Stimulated activated CD8-positive, alpha-beta memory T cell treated with anti-CD3 and anti-CD28 coated beads, Interleukin-12 subunit alpha, Interleukin-12 subunit beta, amount 100 ng/mL, for 1 hour (primary cell): ENCODE measurements at regions not wholly inside any gene's neighbourhood (a gene's known extent, or its start where the extent isn't known, plus 50 kb on each side); places are given as distances from the start of the nearest gene placed in this dataset.

Experiments
- DNase-seq: peaks from one replicate; pipeline ENCODE4 v3.0.0-alpha.2; 2020; ENCODE audit warnings: low read depth

DNA sequence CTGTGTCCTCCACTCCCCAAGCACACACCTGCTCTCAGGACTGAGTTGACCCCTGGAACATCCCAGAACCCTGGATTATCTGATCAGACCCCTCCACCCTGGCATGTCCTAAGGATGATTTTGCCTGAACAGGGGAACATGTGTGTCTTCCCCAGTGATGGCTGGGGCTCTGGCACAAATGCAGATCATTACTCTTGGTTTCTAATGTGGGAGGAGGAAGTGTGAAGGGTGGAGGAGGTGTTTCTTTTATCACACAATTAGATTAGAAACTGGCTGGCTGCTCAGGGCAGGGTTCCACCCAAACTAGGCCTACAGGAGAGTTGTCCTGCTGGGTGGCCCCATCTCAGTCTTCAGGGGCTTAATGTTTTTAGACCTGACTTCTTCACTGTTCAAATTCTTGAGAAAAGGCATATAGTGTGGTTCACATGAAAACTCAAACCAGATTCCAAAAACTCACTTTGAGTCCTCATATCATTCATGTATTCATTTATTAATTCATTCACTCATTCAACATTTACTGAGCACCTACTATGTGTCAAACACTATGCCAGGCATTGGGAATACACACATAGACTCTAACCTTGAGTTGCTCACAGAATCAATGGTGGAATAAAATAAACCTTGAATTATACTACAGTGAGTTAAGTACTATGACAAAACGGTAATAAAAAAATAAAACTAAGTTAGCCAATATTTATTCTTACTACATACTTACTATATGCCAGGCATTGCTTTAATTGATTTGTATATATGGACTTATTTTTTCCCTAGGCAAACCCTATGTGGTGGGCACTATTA, 221.8 kb upstream of the JUN start:
- DNase-seq: no peak

DNA sequence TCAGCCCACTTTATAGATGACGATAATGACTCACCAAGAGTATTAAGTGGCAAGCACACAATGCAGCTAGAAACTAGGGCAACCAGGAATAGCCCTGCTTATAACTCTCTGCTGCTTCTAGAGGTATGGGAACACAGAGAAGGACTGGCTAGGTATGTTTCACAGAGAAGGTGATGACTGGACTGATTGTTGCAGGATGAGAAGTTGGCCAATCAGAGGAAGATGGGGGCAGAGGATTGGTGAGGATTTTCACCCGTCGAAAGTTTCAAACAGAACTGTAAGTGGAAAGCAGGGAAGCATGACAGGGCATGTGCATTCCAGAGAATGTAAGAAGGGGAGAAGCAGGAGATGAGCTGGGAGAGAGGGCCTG, 222.4 kb upstream of the JUN start:
- no peak for DNase-seq

DNA sequence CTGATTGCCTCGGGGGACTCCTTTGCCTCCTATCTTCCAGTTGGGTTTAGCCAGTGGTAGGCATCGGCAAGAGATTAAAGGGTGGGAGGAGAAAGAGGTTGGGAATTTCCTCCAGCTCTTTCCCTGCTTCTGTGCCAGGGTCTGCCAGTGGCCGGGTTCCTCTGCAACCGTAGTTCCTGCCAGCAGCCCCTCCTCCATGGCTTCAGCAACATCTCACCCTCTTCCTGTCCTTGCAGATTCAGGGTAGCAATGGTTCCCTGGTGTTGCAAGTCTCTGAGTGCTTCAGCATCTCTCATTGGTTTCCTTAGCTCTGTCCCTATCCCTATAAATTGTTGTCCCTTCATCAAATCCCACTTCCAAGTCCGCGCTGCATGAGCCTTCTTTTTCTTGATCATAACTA, 223.1 kb upstream of the JUN start:
- no peak for DNase-seq

DNA sequence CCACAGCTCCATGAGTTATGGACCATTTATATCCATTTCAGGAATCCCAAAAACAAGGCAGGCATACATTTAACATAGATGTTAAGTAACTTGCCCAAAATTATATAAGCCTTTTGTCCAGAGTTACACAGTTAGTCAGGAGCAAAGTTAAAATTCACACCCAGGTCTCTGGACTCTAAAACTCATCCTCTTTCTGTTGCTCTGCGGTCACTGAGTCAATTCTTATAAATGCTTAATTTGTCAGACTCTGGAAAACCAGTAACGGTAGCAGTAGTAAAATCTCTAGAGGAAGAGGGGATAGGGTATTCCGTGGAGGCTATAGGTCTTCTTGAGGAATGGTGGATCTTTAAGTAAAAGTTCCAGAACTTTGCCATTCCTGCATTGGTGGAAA, 223.6 kb upstream of the JUN start:
- DNase-seq: no peak

DNA sequence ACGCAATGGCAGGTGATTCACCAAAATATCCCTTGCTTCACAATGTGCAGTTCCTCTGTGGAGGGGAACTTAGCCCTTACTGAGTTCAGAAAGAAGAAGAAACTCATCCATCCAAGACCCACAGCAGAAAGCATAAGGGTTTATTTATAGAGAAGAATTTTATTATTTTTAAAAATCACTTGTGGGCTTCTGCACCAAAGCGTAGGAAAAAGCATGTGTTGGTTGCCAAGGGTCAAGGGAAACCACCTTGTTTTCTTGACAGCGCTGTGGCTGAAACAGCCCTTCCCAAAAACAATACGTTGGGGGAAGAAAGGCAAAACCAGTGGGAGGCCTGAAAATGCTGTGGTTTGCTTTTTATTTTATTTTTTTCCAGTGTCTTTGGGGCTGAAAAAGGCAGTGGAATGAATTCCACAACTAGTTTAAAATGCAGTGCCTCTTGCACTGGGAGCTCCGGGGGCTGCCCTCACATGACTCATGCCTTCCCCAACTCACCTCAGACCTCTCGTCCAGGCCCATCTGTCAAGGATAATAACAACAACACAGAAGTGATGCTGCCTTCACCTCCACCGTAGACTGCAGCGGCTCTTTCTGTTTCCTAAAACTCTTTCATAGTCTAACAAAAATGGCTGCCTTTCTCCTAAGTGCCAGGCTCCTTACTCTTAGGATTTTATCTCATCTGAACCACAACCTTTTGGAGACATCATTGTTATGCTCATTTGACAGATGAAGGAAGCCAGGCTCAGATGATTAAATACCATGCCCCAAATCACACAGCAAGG, 224.2 kb upstream of the JUN start:
- DNase-seq: no peak

DNA sequence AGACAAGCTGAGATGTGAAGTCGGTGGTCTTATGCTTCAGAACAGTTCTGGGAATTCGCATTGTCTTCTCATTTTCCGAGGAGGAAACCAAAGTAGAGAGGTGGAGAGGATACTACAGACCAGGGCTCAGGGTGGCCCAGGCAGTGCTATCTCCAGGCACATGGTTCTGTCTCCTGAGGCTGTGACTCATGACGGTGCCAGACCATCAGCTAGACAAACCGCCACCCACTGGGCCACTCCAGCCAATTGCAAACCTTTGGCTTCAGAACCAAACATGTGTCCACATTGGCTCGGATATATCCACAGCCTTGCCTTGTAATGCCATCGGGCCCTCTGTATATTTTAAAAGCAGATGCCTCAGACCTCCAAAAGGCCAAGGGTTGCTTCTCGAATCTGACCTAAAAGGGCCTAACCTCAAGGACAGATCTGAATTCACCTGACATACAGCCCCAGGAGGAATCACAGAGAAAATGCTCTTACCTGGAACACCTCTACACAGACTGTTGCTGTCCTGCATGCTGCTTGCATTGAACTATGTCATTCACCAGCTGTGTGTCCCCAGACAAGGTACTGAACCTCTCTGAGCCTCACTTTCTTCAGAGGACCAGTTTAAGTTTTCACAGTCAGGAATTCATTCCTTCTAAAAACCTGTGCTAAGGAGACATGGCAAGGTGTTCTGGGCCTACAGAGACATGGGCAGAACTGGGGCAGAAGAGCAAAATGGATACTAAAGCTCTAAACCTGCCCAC, 224.9 kb upstream of the JUN start:
- no peak for DNase-seq

DNA sequence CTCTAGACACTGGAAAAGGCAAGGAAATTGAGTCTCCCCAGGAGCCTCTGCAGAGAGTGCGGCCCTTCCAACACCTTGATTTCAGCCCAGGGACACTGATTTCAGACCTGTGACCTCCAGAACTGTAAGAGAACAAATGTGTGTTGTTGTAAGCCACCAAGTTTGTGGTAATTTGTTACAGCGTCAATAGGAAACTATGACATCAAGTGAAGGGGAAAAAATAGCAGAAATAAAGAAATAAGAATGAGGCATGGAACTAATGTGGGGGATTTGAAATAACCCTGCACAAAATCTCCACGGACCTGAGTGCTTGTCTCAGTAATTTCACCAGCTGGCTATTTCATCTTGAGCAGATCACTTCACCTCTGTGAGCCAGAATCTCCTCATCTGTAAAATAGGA, 227.8 kb upstream of the JUN start:
- DNase-seq: no peak

DNA sequence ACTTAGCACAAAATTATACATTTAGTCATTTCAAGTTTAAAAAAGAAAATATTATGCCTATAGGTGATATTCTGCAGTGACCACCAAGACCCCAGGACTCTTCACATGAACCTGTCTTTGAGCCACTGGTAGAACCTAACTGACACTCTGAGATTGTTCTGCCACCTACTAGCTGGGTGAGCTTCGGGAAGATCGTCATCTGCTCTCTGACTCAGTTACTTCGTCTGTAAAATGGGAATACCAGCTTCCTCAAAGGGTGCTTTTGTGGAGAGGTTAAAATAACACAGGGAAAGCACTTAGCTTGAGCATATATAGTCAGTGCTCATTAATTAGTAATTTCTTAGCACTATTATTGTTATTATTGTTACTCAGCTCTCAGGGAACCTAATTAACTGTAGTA, 228.5 kb upstream of the JUN start:
- no peak for DNase-seq

DNA sequence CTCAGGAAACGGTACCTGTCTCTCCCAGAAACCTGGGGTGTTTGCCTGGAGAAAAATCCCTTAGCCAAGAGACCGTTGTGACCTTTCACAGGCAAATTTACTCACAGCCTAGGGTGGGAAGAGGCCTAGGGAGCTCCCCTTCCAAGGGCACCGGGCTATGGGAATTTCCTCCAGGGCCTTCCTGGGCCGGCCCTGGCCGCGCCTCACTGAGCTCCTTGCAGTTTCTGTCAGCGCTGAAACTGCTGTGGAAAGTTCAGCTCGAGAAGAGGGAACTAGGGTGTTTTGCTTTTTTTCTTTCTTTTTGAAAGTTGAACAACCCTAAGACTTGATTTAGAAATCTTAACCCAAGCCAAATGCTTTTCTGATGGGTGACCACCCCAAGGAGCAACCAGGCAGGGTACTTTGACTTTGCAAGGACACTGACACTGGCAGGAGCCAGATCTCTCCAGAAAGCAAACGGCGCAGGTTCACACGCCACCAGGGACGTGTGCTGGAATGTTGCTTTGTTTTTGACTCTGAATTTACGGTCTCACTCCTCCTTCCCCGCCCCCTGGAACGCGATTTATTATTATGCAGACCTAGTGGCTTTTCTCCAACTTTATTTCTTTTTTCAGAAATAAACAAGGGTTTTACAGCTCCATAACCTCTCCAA, 229.6 kb upstream of the JUN start:
- no peak for DNase-seq

DNA sequence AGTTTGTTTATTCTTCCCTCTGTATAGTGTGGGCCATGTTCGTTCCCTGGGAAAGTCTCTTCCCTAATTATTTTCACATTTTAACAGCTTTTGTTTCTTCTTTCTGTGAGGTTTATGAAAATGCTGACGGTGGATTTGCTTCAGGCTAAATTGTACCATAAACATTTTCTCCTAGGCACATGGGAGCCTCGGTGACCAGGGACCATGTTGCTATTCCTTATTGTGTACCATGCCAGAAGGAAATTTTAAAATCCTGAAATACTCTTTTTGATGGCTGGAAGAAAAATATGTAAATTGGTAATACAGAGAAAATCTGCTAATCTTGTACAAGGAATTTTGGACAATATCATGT, 230.1 kb upstream of the JUN start:
- no peak for DNase-seq

DNA sequence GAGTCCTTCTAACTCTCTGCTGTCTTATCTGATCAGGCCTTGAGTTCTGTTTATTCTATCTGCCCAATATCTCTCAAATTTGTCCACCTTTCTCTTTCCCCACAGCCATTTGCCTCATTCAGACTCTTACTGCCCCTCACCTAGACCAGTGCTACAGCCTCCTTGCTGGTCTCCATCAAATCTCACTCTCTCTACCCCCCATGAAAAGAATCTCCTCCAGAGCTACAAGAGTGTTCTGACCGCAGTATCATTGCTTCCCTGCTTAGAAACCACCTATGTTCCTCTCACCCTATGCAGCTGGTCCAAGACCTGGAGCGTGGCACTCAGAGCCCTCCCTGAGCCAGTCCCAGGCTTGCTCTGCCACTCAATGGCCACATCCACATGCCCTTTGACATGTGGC, 231.0 kb upstream of the JUN start:
- DNase-seq: no peak

DNA sequence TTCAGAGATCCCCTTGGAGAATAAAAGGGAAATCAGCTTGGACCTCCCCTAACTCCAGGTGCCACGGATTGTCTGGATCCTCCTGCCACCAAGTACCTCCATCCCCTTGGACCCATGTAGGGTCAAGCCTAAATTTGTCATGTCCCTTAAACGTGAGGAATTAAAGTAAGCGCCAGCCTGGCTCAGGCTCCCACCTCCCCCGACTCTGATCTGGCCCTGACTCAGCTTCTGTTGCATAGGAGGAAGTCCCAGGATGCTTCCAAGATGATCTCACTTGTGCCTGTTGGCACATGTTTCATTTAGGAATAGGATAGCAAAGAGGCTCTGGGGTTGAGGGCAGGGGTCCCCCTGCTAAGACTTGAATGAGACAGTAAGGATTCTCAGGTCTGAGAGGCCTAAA, 231.9 kb upstream of the JUN start:
- no peak for DNase-seq

DNA sequence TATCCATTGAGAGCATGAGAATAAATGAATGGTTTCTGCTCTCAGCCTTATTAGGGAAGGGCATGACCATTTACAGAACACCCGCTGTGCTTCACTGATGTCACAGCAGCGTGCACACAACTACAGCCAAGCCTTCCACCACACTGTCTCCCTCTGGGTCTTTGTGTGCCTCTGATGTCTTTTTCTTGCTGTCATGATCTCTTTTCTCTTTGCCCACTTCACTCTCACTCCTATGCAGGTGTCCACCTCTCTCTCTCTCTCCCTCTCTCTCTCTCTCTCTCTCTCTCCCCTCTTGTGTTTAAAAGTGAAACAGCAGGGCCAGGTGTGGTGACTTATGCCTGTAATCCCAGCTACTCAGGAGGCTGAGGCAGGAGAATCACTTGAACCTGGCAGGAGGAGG, 232.5 kb upstream of the JUN start:
- DNase-seq: no peak

DNA sequence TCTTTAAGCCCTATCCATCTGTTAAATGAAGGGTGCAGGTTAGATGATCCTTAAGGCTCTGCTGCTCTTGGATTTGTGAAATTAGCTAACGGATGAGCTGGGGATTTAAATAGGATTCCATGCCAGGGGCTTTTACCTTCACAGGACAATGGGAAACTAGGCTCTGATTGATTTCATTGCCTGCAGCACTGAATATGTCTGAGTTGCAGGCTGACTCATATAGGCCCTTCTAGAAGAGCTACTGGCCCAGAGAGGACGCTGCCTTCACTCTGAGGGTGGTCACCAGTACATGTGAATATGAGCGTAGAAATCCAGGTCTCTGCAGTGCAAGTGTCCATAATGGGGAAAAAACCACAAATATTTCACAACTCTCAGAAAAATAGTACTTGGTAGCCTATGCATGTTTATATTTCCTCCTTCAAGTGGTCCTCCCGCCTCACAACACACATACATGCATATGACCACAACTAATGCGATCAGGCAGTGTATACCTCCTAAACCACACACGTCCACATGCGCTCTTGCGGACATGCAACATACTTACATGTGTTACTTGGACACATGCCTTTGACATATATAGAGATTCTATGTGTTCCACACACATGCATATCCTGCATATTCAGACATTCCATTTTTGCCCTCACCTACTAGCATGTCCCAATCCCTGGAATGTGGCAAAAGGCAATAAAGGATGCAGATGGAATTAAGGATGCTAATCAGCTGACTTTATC, 233.8 kb upstream of the JUN start:
- no peak for DNase-seq

DNA sequence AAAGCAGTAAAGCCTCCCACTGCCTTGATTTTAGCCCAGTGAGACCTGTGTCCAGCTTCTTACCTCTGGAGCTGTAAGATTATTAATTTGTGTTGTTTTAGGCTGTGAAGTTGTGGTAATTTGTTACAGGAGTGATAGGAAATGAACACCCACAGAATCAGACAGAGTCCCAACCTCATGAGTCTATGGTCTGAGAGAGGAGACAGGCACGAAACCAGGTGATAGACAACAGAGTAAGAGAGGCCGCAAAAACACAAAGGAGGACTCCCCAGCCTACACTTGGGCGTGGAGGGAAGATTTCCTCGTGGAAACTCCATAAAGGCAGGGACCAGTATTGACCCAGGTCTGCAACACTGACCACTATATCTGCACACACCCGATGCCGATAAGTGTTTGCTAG, 234.6 kb upstream of the JUN start:
- no peak for DNase-seq

DNA sequence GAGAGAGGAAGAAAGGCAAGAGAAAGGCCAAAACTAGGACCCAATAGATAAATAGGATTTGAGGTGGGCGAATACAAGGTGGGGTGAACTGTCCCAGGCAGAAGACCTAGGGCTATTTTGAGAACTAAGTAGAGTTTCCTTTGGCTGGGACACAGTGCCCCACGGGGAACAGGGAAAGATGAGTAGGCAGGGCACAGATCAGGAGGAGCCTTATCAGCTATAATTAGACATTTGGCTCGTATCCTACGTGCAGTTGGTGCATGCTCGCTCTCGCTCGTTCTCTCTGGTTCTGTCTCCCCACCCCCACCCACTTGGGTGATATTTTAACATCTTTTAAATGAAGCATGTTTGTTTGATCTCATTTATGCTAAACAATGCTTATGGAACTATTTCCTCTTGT, 235.0 kb upstream of the JUN start:
- DNase-seq: no peak

DNA sequence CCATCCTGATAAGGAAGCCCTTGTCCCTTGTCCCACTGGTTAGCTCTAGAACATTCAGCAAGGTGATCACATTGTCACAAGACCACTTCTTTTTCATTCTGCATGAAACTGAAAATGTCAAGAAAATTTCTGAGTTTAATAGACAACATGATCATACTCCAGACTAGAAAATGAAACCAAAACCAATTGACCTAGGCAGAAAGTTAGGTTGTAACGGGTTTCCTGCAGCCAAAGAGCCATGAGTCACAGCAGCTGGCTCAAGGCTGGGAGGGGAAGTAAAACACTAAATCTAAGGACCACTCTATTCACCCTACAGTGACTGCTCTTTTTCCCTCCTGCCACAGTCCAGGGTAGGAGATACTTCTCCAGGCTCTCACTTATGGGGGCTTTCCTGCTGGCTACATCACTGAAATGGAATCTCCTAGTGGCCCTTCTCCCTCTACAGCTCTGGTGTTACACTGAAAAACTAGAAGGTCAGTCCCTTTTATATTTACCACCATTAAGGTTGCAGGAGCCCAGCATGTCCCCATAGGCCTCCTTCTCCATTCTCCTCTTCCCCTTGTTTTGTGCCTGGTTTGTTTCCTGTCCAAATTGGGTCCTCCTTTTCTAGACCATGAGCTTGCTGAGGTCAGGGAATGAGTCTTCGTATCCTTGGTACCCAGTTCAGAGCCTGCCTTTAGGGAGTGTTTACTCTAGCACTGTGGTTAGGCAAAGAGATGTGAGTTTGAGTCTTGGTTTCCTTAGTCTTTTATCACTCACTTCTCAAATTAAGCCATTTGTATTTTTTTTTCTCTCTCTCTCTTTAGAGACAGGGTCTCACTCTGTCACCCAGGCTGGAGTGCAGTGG, 236.5 kb upstream of the JUN start:
- peak; percentile 27 for DNase-seq

DNA sequence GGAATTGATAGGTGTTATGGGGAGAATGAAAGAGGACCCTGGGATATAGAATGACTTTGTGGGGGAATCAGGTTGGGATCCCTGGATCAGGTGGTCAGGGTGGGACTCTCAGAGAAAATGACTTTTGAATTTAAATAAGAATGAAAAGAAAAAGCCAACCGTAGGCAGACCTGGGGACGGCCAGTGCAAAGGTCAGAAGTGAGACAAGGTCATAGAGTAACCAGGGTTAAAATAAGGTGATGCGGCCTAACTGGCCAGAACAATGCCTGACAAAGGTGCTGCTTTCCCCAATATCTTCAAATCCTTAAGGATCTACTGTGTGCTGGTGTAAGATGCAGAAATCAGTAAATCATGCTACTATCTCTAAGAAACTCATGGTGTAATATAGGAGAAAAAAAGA, 238.4 kb upstream of the JUN start:
- no peak for DNase-seq

DNA sequence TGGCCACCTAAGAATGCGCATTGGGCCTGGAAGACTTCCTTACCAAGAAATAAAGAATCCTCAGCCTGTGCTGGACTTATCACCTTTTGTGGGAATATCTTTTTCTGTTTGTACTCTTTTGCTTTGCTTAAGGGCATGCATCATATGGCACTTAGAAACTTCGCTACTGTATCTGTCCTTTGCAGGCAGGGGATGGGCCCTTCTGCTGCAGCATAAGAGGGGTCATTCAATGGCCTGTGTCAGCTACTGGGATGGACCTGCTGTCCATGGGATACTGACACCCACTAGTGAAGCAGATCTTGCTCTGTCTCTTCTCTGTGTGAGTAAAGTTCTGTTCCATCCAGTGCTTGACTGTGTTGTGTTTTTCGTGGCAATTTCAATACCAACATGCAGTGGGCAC, 239.0 kb upstream of the JUN start:
- no peak for DNase-seq

DNA sequence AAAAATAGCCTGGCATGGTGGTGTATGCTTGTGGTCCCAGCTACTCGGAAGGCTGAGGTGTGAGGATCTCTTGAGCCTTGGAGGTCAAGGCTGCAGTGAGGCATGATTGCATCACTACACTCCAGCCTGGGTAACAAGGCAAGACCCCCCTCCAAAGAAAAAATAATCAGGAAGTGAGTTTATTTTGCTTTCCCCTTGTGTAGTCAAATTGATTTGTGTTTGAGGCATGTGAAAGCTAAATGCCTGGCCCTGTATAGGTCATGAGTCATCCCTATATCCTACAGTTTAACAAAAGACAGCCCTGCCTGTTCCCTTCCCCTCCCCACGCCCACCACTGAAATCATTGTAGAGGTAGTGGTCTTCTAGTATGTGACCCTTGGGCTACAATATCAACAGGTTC, 241.4 kb upstream of the JUN start:
- DNase-seq: no peak

DNA sequence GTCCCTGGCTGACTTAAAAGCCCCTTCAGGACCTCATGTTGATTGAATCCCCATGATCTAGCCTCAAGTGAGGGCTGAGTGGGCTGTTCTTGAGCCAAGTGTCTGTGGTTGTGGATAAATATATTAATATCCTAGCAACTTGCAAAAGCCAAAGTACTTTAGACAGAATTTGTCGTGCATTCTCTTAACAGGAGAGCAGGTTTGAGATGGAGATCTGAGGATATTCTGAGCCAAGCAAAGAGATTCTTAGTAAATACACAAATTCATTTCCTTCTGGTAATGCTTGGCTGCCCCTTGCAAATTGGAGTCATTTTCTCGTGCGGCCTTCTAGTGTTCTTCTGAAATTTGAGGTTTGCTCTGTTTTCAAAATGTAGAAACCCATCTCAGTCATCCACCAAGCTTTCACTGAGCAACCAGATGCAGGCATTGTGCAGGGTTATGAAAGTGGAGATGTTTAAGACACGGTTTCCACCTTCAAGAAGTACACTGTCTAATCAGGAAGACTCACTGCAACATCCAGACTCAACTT, 242.1 kb upstream of the JUN start:
- no peak for DNase-seq
